Activated CD4-positive, alpha-beta T cell treated with anti-CD3 and anti-CD28 coated beads, Interleukin-2, Interleukin-4, amounts not matched to agents 100 ng/mL and 50 ng/mL, durations not matched to agents 16 hours and 8 hours (primary cell): ENCODE measurements at regions not wholly inside any gene's neighbourhood (a gene's known extent, or its start where the extent isn't known, plus 50 kb on each side); places are given as distances from the start of the nearest gene placed in this dataset.
A peak's percentile ranks its signal among the peaks of the same experiment; 100 is the strongest.

Source experiments
- DNase-seq: peaks from one replicate; pipeline ENCODE4 v3.0.0-alpha.2; 2020; ENCODE audit warnings: low spot score

- no peak for DNase-seq
Measured at GRCh38 chr11:80846442-80846841, 1405.6 kb upstream of the TENM4 start.

- no peak for DNase-seq
Measured at GRCh38 chr11:80844110-80844819, 1403.4 kb upstream of the TENM4 start.

DNA sequence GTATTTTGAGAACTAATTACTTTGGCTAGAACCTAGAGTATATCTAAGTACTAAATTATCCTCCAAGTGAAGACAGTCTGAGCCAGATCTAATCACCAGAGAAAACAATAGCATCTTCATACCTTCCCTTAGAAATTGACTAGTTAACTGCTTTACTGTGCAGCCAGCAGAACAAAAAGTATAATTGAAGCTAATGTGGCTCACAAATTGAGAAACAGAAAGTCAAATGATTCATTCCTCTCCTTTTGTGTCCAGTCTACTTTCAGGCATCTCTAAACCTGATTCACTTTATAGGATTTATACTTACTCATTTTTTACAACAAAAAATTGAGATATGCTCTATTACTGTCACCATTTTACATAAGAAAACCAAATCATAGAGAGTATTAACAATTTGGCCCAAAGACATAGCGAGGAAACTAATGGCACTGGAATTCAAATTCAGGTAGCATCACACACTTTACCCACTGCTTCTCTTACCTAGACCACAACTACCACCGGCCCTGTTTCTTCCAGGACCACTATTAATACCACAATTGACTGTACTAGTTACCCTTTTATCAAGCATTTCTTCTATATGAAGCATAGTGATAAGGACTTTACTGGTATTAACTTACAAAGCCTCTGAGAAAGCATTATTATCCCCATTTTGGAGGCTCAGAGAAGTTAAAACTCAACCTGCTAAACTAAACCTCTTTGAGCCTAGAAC is 1402.6 kb upstream of the TENM4 start:
- DNase-seq = no peak

- no peak for DNase-seq
Measured at GRCh38 chr11:80842246-80842645, 1401.4 kb upstream of the TENM4 start.

GRCh38 chr11:80841675-80842074 is 1400.8 kb upstream of the TENM4 start:
- no peak for DNase-seq

- DNase-seq = no peak
Measured at GRCh38 chr11:80838153-80838552, 1397.3 kb upstream of the TENM4 start.

GRCh38 chr11:80837051-80837450 is 1396.2 kb upstream of the TENM4 start:
- no peak for DNase-seq

GRCh38 chr11:80831374-80831773 is 1390.5 kb upstream of the TENM4 start:
- no peak for DNase-seq

DNA sequence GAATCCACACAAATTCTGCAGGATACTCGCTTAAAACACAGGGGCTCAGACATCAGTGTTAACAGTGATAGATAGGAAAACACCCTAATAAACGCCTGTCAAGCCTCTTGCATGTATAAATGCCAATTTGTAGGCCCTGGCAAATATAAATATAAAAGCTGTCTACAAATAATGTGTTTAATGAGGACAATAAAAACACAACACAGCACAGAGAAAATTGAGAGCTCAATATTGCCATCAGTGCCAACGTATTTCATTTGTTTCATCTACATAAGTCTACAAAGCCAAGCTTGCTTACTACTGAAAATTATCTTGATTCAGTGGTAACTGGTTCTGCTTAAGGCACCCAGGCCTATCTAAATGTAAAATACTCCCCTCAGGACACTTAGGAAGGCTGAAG is 1387.0 kb upstream of the TENM4 start:
- DNase-seq = no peak

DNA sequence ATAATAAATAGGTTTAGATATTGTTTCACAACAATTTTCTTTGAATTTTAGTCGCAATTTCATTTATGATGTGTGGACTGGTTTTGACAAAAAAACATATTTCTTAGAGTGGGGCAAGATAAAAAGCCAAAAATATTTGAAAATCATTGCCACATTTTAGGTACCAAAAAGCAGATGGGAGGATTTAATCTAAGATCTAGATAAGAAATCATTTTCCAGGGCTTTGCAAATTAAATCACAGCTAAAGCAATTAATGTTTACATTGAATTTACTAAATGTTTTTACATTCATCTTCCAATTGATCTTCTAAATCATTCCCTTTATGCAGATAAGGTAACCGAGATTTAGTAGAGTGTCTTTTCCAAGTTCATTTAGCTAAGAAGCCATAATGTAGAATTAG is 1386.0 kb upstream of the TENM4 start:
- no peak for DNase-seq

DNA sequence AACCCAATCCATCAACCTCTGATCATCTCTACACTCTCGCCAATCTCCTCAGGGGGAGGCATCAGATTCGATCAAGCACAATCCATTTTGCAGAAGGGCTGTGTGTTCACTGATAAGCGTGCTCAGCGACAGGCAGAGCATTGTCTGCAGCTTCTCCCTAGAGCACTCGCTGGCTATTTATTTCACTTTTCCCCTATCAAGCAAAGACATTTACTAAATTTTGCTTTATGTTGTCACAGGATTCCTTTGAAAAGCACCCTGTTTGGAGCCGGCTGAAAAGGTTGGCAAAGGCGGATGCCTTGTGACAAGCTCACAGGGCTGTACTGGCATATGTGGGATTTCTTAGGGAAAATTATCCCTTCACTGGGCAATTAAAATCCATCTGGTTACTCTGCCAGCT is 1381.5 kb upstream of the TENM4 start:
- no peak for DNase-seq

DNA sequence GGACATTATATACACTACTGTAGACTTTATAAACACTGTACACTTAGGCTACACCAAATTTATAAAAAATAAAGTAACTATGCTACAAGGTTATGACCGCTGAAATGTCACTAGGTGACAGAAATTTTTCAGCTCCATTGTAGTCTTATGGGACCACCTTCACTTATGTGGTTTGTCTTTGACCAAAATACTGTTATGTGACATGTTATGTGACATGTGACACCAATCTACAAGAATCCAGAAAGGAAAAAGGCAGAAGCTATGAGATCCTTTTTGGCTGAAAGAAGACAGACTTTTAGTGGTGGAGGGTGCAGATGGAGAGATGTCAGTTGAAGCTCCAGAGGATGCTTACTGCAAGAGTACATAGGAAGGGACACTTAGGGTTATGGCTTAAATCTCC is 1378.4 kb upstream of the TENM4 start:
- no peak for DNase-seq

GRCh38 chr11:80816966-80817365 is 1376.1 kb upstream of the TENM4 start:
- no peak for DNase-seq

DNA sequence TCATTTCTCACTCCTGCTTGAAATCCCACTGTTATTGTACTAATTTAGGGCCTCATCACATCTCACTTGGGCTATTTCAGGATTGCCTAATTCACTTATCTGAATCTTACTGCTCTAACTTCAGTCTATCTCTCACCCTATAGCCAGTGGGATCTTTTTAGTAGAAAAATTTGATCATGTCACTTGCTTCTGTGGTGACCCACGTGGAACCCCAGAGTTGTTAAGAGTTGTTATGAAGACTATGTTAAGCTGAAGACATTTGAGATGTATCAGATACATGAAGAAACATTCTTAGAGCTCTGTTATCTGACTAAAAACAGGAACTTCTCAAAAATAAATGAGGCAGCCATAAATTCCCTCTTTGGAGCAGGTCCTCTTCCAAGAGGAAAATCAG is 1375.6 kb upstream of the TENM4 start:
- no peak for DNase-seq

GRCh38 chr11:80815752-80816453 is 1375.1 kb upstream of the TENM4 start:
- peak; percentile 22 for DNase-seq

DNA sequence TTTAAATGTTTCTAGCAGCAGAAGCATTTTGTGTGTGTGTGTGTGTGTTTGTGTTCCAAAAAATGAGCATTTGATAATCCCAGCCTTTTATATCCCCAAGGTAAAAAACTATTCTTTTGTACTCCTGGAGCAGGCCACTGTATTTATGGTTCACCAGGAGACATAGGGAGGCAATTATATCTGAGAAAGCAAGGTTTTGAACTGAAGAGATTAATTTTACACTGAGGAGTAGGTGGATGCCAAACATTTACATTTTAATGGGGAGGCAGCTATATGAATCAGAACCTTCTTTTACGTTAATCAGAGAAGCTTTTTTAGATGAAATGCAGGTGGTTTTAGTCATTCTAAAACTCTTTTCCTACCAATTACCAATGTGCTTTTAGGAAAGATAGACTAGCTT is 1374.0 kb upstream of the TENM4 start:
- no peak for DNase-seq

- DNase-seq = no peak
Measured at GRCh38 chr11:80810695-80811094, 1369.9 kb upstream of the TENM4 start.

- no peak for DNase-seq
Measured at GRCh38 chr11:80798174-80798573, 1357.3 kb upstream of the TENM4 start.

DNA sequence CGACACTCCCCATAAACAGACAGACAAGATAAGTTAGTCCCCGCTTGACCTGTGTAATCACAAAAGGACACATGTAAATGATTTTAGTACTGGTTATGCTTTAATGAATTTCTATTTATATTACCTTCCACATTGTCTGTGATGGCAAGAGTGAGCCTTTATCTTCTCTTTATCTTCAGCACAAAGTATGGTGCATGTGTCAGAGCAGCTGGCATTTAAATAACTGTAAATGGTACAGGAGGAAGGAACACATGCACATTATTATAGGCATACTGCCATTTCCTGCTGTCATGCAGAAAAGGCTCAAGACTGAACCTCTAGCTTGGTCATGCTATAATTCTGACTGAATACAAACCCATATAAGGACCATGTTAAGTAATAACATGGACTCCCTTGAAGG is 1342.7 kb upstream of the TENM4 start:
- DNase-seq = no peak

DNA sequence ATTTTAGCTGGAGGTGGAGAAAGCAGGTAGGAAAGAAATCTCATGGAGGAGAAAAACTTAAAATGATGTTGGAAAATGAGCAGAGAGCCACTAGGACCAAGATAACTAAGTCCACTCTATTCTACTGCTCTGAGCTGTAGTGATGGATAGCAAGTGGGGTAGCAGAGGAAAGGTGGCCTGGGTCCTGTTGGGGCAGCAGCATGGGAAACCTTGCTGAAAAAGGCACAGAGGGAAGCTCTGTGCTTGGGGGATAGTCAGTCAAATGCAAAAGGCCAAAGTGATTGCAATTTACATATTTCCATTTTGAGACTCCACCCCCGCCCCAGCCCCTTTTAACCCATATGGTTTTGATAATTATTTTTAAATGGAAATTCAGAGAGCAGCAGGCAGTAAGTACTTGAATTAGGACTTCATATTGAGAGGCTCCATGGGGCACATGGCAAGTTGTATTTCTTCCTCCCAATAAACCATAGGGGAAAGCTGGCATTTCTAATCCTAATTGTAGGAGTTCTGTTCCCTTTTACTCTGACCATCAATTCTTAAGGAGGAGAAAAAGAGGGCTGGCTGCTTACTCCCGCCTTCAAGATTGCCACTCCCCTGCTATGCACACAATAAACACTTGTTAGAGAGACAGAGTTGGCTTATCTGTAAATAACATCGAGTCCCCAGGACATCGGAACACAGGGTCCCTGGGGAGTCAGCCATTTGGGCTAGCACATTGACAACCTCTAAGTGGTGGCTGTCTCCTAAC is 1341.5 kb upstream of the TENM4 start:
- DNase-seq = no peak

DNA sequence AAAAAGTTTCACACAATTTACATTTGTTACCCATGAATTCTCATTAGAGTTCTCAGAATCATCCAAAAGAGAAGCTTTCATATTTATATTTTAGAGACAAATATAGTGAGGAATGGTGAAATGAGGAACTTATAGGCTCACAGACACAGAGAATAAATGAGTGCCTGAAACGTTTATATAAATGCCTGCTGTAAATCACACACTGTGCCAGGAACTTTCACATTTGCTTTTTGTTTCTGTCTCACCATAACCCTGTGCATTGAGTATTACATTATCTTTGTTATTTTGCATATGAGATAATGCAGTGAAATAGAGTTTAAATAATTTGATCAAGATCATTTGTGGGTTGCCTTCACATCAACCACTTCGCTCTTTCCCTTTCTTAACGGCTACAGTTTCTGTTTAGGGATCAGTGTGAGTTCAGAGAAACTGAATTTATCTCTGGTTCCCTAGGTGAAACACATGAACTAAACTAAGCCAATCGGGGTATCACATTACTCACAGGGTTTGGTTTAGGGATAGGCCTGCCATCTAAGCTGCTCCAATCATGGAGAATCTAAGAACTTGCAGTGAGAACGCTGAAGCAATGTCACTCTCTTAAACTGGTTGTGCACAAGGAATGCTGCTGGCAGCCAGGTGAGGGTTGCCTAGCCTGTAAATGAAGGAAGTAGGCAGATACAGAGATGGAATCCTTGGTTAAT is 1339.2 kb upstream of the TENM4 start:
- DNase-seq = no peak

DNA sequence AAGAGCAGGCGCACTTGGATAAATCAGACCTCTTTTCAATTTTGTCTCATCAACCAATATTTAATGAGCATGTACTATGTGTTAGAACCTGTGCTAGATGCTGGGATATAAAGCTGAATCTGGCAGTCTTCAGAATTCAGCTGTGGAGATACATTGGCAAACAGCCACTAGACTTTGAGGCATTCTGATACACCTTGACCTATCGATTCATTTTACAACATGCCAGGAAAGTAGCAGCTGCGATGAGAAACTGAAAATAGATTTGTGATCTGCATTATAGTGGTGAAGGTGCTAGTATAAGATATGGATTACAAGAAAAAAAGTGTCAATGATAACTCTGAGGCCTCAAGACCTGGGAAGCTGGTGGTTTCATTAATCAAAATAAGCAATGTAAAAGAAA is 1338.1 kb upstream of the TENM4 start:
- no peak for DNase-seq
